ENCODE measurements at regions not wholly inside any gene's neighbourhood (a gene's known extent, or its start where the extent isn't known, plus 50 kb on each side); places are given as distances from the start of the nearest gene placed in this dataset.

DNA sequence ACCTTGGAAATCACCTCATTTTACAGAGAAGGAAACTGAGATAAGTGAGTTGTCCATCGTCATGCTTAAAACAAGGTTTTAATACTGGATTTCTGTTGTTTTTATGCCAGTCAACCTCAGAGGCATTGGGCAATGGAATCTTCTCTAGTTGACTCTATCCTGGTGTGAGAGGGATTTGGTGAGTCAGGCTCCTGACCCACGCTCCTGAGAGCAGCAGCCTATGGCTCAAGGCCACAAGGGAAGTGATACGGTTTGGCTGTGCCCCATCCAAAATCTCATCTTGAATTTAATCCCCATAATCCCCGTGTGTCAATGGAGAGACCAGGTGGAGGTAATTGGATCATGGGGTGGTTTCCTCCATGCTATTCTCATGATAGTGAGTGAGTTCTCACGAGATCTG is 90.1 kb downstream of the TLR5 start:
- peak; percentile 42 for DNase-seq (ENCODE audit: low spot score)

DNA sequence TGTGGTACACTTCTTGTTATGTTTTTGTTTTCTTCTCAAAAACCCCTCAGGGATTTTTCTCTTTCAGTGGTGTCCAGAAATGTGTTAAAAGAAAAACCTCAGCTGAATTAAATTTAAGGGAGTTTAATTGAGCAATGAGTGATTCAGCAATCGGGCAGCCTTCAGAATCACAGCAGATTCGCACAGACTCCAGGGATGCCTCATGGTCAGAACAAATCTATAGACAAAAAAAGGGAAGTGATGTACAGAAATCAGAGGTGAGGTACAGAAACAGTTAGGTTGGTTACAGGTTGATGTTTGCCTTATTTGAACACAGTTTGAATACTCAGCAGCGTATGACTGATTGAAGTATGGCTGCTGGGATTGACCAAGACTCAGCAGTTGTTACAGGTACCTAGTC is 86.2 kb downstream of the TLR5 start:
- no peak for DNase-seq (ENCODE audit: low spot score)

DNA sequence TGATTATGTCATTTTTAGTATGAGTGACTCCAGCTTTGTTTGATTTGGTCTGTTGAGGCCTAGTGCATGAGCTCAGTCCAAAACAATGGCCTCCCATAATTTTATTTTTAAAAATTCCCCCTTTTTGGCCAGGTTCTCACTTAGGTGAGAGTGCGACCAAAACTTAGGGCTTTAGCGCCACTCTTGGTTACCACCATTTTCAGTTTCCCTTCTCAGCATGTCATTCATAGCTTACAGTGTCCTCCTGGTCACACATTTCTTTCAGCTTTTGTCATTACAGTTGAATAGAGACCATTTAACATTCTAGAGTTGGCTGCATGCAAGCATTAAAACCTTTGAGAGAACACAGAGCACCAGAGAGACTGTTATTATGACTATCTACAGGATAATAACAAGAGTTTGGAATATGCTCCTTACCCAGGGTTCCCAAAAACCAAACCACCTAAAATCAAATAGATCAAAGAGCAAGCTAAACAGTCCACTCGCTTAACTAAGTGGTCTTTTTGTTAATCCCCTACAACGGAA is 85.4 kb downstream of the TLR5 start:
- no peak for DNase-seq (ENCODE audit: low spot score)
